ENCODE measurements at regions not wholly inside any gene's neighbourhood (a gene's known extent, or its start where the extent isn't known, plus 50 kb on each side); places are given as distances from the start of the nearest gene placed in this dataset.

DNA sequence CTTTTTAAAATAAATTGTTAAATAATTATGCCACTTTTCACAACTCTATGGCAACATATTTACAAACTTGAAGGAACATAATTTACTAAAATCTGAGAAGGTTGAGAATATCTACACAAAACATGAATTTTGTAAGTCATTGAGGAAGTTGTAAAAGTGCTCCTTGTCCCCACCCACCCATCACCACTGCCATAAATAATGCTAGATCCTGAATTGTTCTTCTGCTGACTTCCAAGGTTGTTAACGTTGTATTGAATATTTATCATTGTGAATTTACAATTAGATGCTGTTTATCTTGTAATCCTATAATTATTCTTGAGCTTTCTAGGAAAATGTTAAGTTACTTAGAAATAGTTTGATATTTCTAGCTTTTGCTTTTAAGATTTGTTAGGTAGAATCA is 908.0 kb upstream of the COX7C start:
- Histone ChIP-seq H3K4me3 (no peak overlapping the region), H4K20me1 (ENCODE audit: control insufficient read depth, insufficient read depth) (no peaks in the 10 kb centered on the region), H3K4me2 (ENCODE audit: control insufficient read depth, insufficient read depth) (no peak overlapping the region), H3K79me2 (ENCODE audit: control insufficient read depth, insufficient read depth, low read length) (no peaks in the 10 kb centered on the region), H3K9me3 (replicated peaks; ENCODE audit: control insufficient read depth, insufficient read depth, low read length) (no peaks in the 10 kb centered on the region), H2AFZ (ENCODE audit: control insufficient read depth, low read depth, low read length) (no peak overlapping the region), H3K9ac (ENCODE audit: control insufficient read depth, insufficient read depth, low read length) (no peak overlapping the region), H3K36me3 (ENCODE audit: control insufficient read depth in 2 of 2, insufficient read depth in 2 of 2, low read length in 1 of 2) (no peaks in the 10 kb centered on the region), H3K4me1 (ENCODE audit: control insufficient read depth, insufficient read depth, low read length) (no peaks in the 10 kb centered on the region), H3K27me3 (replicated peaks in 1 of 2; ENCODE audit: control insufficient read depth in 2 of 2, insufficient read depth in 2 of 2, low read length in 1 of 2) (no peaks in the 10 kb centered on the region), H3K27ac (ENCODE audit: control insufficient read depth, insufficient read depth) (no peak overlapping the region)
- 0% methylated on average over 1 of the region's 1 CpG for WGBS (ENCODE audit: insufficient coverage, insufficient replicate concordance, low lambda C conversion rate, missing lambda C conversion rate)
- no peak for TF ChIP-seq IKZF1 (conservative IDR thresholded peaks at IDR 0.05)
- TF ChIP-seq ZNF274 (IDR thresholded peaks at IDR 0.05; ENCODE audit: insufficient read depth, insufficient read length): no peak
- TF ChIP-seq SREBF2 (IDR thresholded peaks at IDR 0.05; ENCODE audit: low read length): no peak
- TF ChIP-seq MXI1 (IDR thresholded peaks at IDR 0.05; ENCODE audit: low read depth, low read length): no peak
- TF ChIP-seq SP1 (IDR thresholded peaks at IDR 0.05; ENCODE audit: low read depth, low read length): no peak
- no peak for TF ChIP-seq ASH2L (IDR thresholded peaks at IDR 0.05; ENCODE audit: borderline replicate concordance, low read depth)
- no peak for TF ChIP-seq HDGF (IDR thresholded peaks at IDR 0.05)
- no peak for TF ChIP-seq STAT3 (IDR thresholded peaks at IDR 0.05; ENCODE audit: low read depth, low read length)
- FAIRE-seq (no peak), ATAC-seq (no peak), DNase-seq (ENCODE audit: low read depth, low spot score) (no peak)
- in situ Hi-C loops (cut with MboI): no loop called here
- SMC1A ChIA-PET (ENCODE audit: uncharacterized antibody, unreplicated experiment): no interaction called here
- no TSS peak for BruUV-seq (replicated peaks)
- intact Hi-C loops (cut with micrococcal nuclease; ENCODE audit: unreplicated experiment): no loop called here
- CTCF ChIA-PET: no interaction called here
- POLR2A ChIA-PET: no interaction called here
- RAD21 ChIA-PET (ENCODE audit: unreplicated experiment): no interaction called here

DNA sequence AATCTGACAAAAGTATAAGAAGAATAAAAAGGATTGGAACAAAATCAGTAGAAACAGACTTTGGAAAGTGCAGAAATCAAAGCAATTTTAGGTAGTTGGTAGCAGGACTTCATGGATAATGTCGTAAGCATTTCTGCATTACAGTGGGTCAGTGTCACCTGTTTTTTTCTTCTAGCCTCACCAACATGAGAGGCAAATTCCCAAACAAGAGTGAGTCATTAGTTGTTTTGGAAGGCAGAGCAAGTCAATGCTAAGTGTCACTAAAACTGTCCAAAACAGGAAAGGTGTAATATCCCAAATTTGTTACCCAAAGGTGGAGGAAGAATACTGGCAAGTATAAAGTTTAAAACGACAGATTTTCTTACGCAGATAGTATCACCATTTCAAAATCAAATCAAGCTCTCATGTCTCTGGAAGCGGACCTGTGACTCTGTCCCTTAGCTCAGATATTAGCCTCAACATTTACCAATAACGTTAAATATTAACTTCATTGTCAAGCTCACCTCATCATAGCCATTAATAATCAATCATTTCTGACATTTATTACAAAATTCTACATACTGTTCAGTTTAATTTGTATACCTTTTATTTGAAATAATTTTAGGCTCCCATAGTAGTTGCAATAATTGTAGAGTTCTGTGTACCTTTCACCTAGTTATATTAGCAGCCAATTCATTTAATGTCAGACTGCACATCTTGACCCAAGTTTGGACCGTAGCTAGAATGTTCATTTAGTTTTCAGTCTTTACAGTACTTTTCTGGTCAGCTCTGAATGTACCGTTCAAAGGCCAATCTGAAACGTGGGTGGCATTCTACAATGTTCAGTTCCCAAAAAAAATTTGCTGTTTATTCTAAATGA is 901.2 kb upstream of the COX7C start:
- Histone ChIP-seq H3K36me3 (ENCODE audit: control insufficient read depth in 2 of 2, insufficient read depth in 2 of 2, low read length in 1 of 2) (no peaks in the 10 kb centered on the region), H2AFZ (ENCODE audit: control insufficient read depth, low read depth, low read length) (no peak overlapping the region), H3K27me3 (replicated peaks in 1 of 2; ENCODE audit: control insufficient read depth in 2 of 2, insufficient read depth in 2 of 2, low read length in 1 of 2) (no peaks in the 10 kb centered on the region), H3K4me2 (ENCODE audit: control insufficient read depth, insufficient read depth) (no peak overlapping the region), H3K9ac (ENCODE audit: control insufficient read depth, insufficient read depth, low read length) (no peak overlapping the region), H3K79me2 (ENCODE audit: control insufficient read depth, insufficient read depth, low read length) (no peaks in the 10 kb centered on the region), H3K4me3 (no peak overlapping the region), H3K27ac (ENCODE audit: control insufficient read depth, insufficient read depth) (no peak overlapping the region), H4K20me1 (ENCODE audit: control insufficient read depth, insufficient read depth) (no peaks in the 10 kb centered on the region), H3K9me3 (replicated peaks; ENCODE audit: control insufficient read depth, insufficient read depth, low read length) (no peaks in the 10 kb centered on the region), H3K4me1 (ENCODE audit: control insufficient read depth, insufficient read depth, low read length) (no peaks in the 10 kb centered on the region)
- no peak for TF ChIP-seq TCF12 (IDR thresholded peaks at IDR 0.05; ENCODE audit: low read depth, low read length)
- TF ChIP-seq SIX5 (IDR thresholded peaks at IDR 0.05; ENCODE audit: low read depth, low read length, severe bottlenecking): no peak
- no peak for TF ChIP-seq NFYB (IDR thresholded peaks at IDR 0.05; ENCODE audit: insufficient read depth, low read depth, low read length)
- ChIA-PET SMC1A (ENCODE audit: uncharacterized antibody, unreplicated experiment) (no interaction called here), POLR2A (no interaction called here), CTCF (no interaction called here), RAD21 (ENCODE audit: unreplicated experiment) (no interaction called here)
- ATAC-seq (no peak), DNase-seq (ENCODE audit: low read depth, low spot score) (no peak), FAIRE-seq (no peak)
- in situ Hi-C loops (cut with MboI) (no loop called here), intact Hi-C loops (cut with micrococcal nuclease; ENCODE audit: unreplicated experiment) (no loop called here)
- WGBS (ENCODE audit: insufficient coverage, insufficient replicate concordance, low lambda C conversion rate, missing lambda C conversion rate): 16% methylated on average over 8 of the region's 8 CpGs
- BruUV-seq (replicated peaks): no TSS peak
